Lung (tissue), 11 donors: ENCODE measurements at regions not wholly inside any gene's neighbourhood (a gene's known extent, or its start where the extent isn't known, plus 50 kb on each side); places are given as distances from the start of the nearest gene placed in this dataset.

ENCODE experiments used
- ATAC-seq: fragments of 200-7000 bp; cut with Tn5 transposase; one replicate; pipeline ENCODE4 v1.9.1; 2020; ENCODE audit warnings: moderate number of reproducible peaks; ENCODE audit not compliant: insufficient read depth, low FRiP score
- DNase-seq, 3 donors: peaks; one replicate each; pipeline ENCODE4 v3.0.0-alpha.2; 2013 to 2017
- H3K27ac ChIP-seq, 2 donors: one replicate each; pipeline ENCODE4 v1.5.1; 2013; ENCODE audit warnings: mild to moderate bottlenecking in 2 of 2, moderate library complexity in 2 of 2, control low read depth in 1 of 2, inconsistent platforms in 1 of 2, low read depth in 1 of 2, low read length in 1 of 2
- H3K27me3 ChIP-seq, 3 donors: one replicate each; pipeline ENCODE4 v1.5.1; 2013; ENCODE audit warnings: low read length in 2 of 3; ENCODE audit not compliant: control insufficient read depth in 3 of 3, insufficient read depth in 3 of 3
- H3K36me3 ChIP-seq, 4 donors: one replicate each; pipeline ENCODE4 v1.5.1; 2013; ENCODE audit warnings: low read length in 4 of 4, mild to moderate bottlenecking in 1 of 4, moderate library complexity in 1 of 4; ENCODE audit not compliant: control insufficient read depth in 4 of 4, insufficient read depth in 4 of 4
- H3K4me1 ChIP-seq, 5 donors: one replicate each; pipeline ENCODE4 v1.5.1; 2013; ENCODE audit warnings: low read length in 5 of 5, mild to moderate bottlenecking in 2 of 5, moderate library complexity in 1 of 5; ENCODE audit not compliant: control insufficient read depth in 5 of 5, insufficient read depth in 5 of 5
- H3K4me3 ChIP-seq: one replicate; pipeline ENCODE4 v1.5.1; 2013; ENCODE audit warnings: mild to moderate bottlenecking, control low read depth, moderate library complexity
- H3K9ac ChIP-seq, 2 donors: one replicate each; pipeline ENCODE4 v1.5.1; 2013; ENCODE audit warnings: low read length in 2 of 2, control low read depth in 1 of 2; ENCODE audit not compliant: insufficient read depth in 1 of 2
- H3K9me3 ChIP-seq, 4 donors: one replicate each; pipeline ENCODE4 v1.5.1; 2013; ENCODE audit warnings: low read length in 3 of 4, mild to moderate bottlenecking in 1 of 4, moderate library complexity in 1 of 4; ENCODE audit not compliant: control insufficient read depth in 4 of 4, insufficient read depth in 3 of 4
- WGBS, 2 donors: extraction: QIAGEN DNeasy Blood & Tissue Kit; methylation state at CpG; one replicate each; pipeline ENCODE4 v1.1.7; 2013; 5-methylcytosine and 5-hydroxymethylcytosine counted together
- TF ChIP-seq, protein P1 (sequence below): IDR thresholded peaks from 2 replicates; pipeline ENCODE4 v1.5.1; 2012; ENCODE audit warnings: mild to moderate bottlenecking; ENCODE audit errors: control extremely low read depth, extremely low read depth
- donor health status: control.
- donor health status: control.
- donor health status: Bipolar disorder and iron deficiency.
- donor health status: healthy.
- donor health status: DM: yes; HTN: yes; CAD: no.

- no peaks in the 10 kb centered on the region for H3K9me3 ChIP-seq
- H3K4me1 ChIP-seq, result peaks cover 0 to 35% (median 4%) of the 10 kb centered on the region in 5 donors
- H3K27ac ChIP-seq, result no peak overlapping the region
- H3K4me3 ChIP-seq, result no peak overlapping the region
- no peak for ATAC-seq
- no peaks in the 10 kb centered on the region for H3K27me3 ChIP-seq
- H3K36me3 ChIP-seq, result no peaks in the 10 kb centered on the region
- DNase-seq, result no peak
- H3K9ac ChIP-seq, result no peak overlapping the region
- TF ChIP-seq, protein P1, sequence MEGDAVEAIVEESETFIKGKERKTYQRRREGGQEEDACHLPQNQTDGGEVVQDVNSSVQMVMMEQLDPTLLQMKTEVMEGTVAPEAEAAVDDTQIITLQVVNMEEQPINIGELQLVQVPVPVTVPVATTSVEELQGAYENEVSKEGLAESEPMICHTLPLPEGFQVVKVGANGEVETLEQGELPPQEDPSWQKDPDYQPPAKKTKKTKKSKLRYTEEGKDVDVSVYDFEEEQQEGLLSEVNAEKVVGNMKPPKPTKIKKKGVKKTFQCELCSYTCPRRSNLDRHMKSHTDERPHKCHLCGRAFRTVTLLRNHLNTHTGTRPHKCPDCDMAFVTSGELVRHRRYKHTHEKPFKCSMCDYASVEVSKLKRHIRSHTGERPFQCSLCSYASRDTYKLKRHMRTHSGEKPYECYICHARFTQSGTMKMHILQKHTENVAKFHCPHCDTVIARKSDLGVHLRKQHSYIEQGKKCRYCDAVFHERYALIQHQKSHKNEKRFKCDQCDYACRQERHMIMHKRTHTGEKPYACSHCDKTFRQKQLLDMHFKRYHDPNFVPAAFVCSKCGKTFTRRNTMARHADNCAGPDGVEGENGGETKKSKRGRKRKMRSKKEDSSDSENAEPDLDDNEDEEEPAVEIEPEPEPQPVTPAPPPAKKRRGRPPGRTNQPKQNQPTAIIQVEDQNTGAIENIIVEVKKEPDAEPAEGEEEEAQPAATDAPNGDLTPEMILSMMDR, result no peak
- WGBS, 2 donors, result 94 to 97% methylated on average over 2 of the region's 2 CpGs
Observed at GRCh38 chr5:43996221-43996620, 393.0 kb downstream of the FGF10 start.

GRCh38 chr5:43994352-43994708, 391.4 kb downstream of the NNT start:
- H3K36me3 ChIP-seq, result no peaks in the 10 kb centered on the region

DNA sequence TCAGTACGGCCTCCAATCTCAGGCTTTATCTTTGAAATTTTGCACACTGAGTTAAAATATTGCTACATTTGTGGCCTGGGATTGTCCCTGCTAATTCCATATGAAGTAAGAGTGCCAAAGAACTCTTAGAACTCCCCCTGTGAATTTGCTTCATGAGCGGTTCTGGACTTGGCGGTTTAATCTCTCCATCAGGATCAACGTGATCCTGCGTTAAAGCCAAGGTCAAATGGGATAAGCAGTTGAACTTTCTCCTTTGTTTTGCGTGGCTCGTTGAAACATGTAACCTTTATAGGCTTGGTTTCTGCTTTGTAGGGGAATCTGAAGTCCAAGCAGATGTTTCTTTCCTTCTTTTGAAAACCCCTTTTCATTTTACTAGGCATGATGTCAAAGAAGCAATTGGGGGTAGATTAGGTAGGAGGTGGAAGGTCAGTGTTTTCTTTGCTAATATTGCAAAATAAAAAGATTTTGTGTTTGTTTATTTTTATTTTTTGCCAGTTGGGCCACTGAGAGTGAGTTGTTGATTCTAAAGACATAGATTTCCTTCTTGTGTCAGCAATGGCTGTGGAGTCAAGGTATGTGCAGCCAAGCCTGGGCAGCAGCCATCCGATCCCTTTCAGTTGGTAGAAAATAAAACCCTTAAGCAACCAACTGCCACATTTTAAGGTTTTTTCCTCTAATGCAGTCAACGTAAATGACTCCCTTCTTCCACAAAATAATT, 390.8 kb downstream of the NNT start:
- no peak overlapping the region for H3K4me3 ChIP-seq
- no peak for DNase-seq
- TF ChIP-seq, protein P1, result no peak
- 86% methylated on average over 9 of the region's 9 CpGs for WGBS, 2 donors
- peaks cover 0 to 14% (median 4%) of the 10 kb centered on the region in 5 donors for H3K4me1 ChIP-seq
- H3K27ac ChIP-seq, result no peak overlapping the region
- no peaks in the 10 kb centered on the region for H3K27me3 ChIP-seq
- no peak overlapping the region for H3K9ac ChIP-seq
- ATAC-seq, result no peak
- H3K9me3 ChIP-seq, result no peaks in the 10 kb centered on the region
- no peaks in the 10 kb centered on the region for H3K36me3 ChIP-seq

More at GRCh38 chr5:43994352-43994708, 391.4 kb downstream of the NNT start:
- WGBS, 2 donors, result 75 to 86% methylated on average over 3 of the region's 3 CpGs
- Histone ChIP-seq H3K9me3 (no peaks in the 10 kb centered on the region), H3K4me1 (peaks cover 0 to 20% (median 4%) of the 10 kb centered on the region in 5 donors), H3K9ac (no peak overlapping the region), H3K27me3 (no peaks in the 10 kb centered on the region), H3K27ac (no peak overlapping the region), H3K4me3 (no peak overlapping the region)
- TF ChIP-seq, protein P1, result no peak
- no peak for ATAC-seq
- DNase-seq, result peak in 2 of 3 donors; percentile 41 to 73

DNA sequence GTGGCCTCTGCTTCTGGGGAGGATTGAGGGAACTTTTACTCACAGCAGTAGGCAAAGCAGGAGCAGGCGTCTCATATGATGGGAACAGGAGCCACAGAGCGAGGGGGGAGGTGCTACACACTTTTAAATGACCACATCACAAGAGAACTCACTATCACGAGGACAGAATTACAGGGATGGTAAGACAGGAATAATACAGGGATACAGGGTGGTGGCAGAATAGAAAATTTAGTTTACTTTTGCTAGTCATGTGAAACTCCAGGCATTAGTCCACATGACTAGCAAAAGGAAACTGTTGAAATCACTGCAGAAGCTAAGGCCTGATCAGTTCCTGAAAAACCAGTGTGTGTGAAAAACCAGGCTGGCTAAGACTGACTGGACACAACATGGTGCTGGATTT, 382.4 kb downstream of the NNT start:
- no peak for ATAC-seq
- no peak overlapping the region for H3K27ac ChIP-seq
- no peak for DNase-seq
- WGBS, 2 donors, result 70 to 80% methylated on average over 3 of the region's 3 CpGs
- H3K4me3 ChIP-seq, result no peak overlapping the region
- no peak overlapping the region for H3K9ac ChIP-seq
- no peaks in the 10 kb centered on the region for H3K36me3 ChIP-seq
- H3K27me3 ChIP-seq, result no peaks in the 10 kb centered on the region
- no peaks in the 10 kb centered on the region for H3K4me1 ChIP-seq
- TF ChIP-seq, protein P1, result no peak
- H3K9me3 ChIP-seq, result peaks cover 0 to 5% (median 1%) of the 10 kb centered on the region in 4 donors
